ENCODE measurements at regions not wholly inside any gene's neighbourhood (a gene's known extent, or its start where the extent isn't known, plus 50 kb on each side); places are given as distances from the start of the nearest gene placed in this dataset.

GRCh38 chr5:6228257-6229250 lies 149.8 kb downstream of the MED10 start:
- no peak overlapping the region for H3K4me2 ChIP-seq (ENCODE audit: low read length)
- H3K9ac ChIP-seq (ENCODE audit: low read length) = no peak overlapping the region
- H3K9me3 ChIP-seq (ENCODE audit: low read length) = no peaks in the 10 kb centered on the region
- H3K27me3 ChIP-seq (ENCODE audit: insufficient read depth, low read length) = no peaks in the 10 kb centered on the region
- no peaks in the 10 kb centered on the region for H3K4me1 ChIP-seq (ENCODE audit: insufficient read depth, low read length, severe bottlenecking)
- H3K27ac ChIP-seq (ENCODE audit: low read depth, low read length, poor library complexity, severe bottlenecking) = no peak overlapping the region
- TF ChIP-seq EZH2 (IDR thresholded peaks at IDR 0.05; ENCODE audit: borderline replicate concordance, low read length) (no peak), CTCF (IDR thresholded peaks at IDR 0.05; ENCODE audit: low read length) (no peak)
- H2AFZ ChIP-seq (ENCODE audit: low read length) = no peak overlapping the region
- H3F3A ChIP-seq (ENCODE audit: insufficient read depth, low read length) = no peaks in the 10 kb centered on the region
- H3K79me2 ChIP-seq (ENCODE audit: insufficient read depth, low read length) = no peaks in the 10 kb centered on the region
- no peaks in the 10 kb centered on the region; the same call in 1 of the 2 replicates for H3K36me3 ChIP-seq (ENCODE audit: insufficient read depth, low read length)
- H3K4me3 ChIP-seq (ENCODE audit: low read depth, low read length, poor library complexity, severe bottlenecking) = no peak overlapping the region
- H3K9me2 ChIP-seq (ENCODE audit: low read depth, low read length) = no peaks in the 10 kb centered on the region
- H4K20me1 ChIP-seq (ENCODE audit: insufficient read depth, low read length) = no peaks in the 10 kb centered on the region

GRCh38 chr5:6225121-6225607 lies 153.2 kb downstream of the MED10 start:
- no peaks in the 10 kb centered on the region; the same call in 1 of the 2 replicates for H3K36me3 ChIP-seq (ENCODE audit: insufficient read depth, low read length)
- no peaks in the 10 kb centered on the region for H3K4me1 ChIP-seq (ENCODE audit: insufficient read depth, low read length, severe bottlenecking)
- no peaks in the 10 kb centered on the region for H3K9me2 ChIP-seq (ENCODE audit: low read depth, low read length)
- H3K4me3 ChIP-seq (ENCODE audit: low read depth, low read length, poor library complexity, severe bottlenecking) = no peak overlapping the region
- no peaks in the 10 kb centered on the region for H3K9me3 ChIP-seq (ENCODE audit: low read length)
- H3K79me2 ChIP-seq (ENCODE audit: insufficient read depth, low read length) = no peaks in the 10 kb centered on the region
- no peak overlapping the region for H2AFZ ChIP-seq (ENCODE audit: low read length)
- no peak overlapping the region for H3K9ac ChIP-seq (ENCODE audit: low read length)
- no peak overlapping the region for H3K27ac ChIP-seq (ENCODE audit: low read depth, low read length, poor library complexity, severe bottlenecking)
- no peaks in the 10 kb centered on the region for H3K27me3 ChIP-seq (ENCODE audit: insufficient read depth, low read length)
- H3F3A ChIP-seq (ENCODE audit: insufficient read depth, low read length) = no peaks in the 10 kb centered on the region
- no peak overlapping the region for H3K4me2 ChIP-seq (ENCODE audit: low read length)
- H4K20me1 ChIP-seq (ENCODE audit: insufficient read depth, low read length) = no peaks in the 10 kb centered on the region
- TF ChIP-seq CTCF (IDR thresholded peaks at IDR 0.05; ENCODE audit: low read length) (no peak), EZH2 (IDR thresholded peaks at IDR 0.05; ENCODE audit: borderline replicate concordance, low read length) (no peak)

GRCh38 chr5:6224406-6224805 lies 153.9 kb downstream of the MED10 start:
- no peaks in the 10 kb centered on the region for H3K4me1 ChIP-seq (ENCODE audit: insufficient read depth, low read length, severe bottlenecking)
- no peak overlapping the region for H3K4me3 ChIP-seq (ENCODE audit: low read depth, low read length, poor library complexity, severe bottlenecking)
- H3K4me2 ChIP-seq (ENCODE audit: low read length) = no peak overlapping the region
- no peaks in the 10 kb centered on the region for H3K9me3 ChIP-seq (ENCODE audit: low read length)
- H2AFZ ChIP-seq (ENCODE audit: low read length) = no peak overlapping the region
- no peaks in the 10 kb centered on the region for H4K20me1 ChIP-seq (ENCODE audit: insufficient read depth, low read length)
- H3K9me2 ChIP-seq (ENCODE audit: low read depth, low read length) = no peaks in the 10 kb centered on the region
- H3K79me2 ChIP-seq (ENCODE audit: insufficient read depth, low read length) = no peaks in the 10 kb centered on the region
- no peaks in the 10 kb centered on the region for H3K27me3 ChIP-seq (ENCODE audit: insufficient read depth, low read length)
- no peaks in the 10 kb centered on the region; the same call in 1 of the 2 replicates for H3K36me3 ChIP-seq (ENCODE audit: insufficient read depth, low read length)
- no peak overlapping the region for H3K27ac ChIP-seq (ENCODE audit: low read depth, low read length, poor library complexity, severe bottlenecking)
- H3F3A ChIP-seq (ENCODE audit: insufficient read depth, low read length) = no peaks in the 10 kb centered on the region
- no peak for TF ChIP-seq EZH2 (IDR thresholded peaks at IDR 0.05; ENCODE audit: borderline replicate concordance, low read length)
- TF ChIP-seq CTCF (IDR thresholded peaks at IDR 0.05; ENCODE audit: low read length) = no peak
- no peak overlapping the region for H3K9ac ChIP-seq (ENCODE audit: low read length)
